Hematopoietic multipotent progenitor cell treated with erythropoietin and hydrocortisone succinate and interleukin-3 and kit ligand, for 6 days (in vitro differentiated cells): ENCODE measurements at regions not wholly inside any gene's neighbourhood (a gene's known extent, or its start where the extent isn't known, plus 50 kb on each side); places are given as distances from the start of the nearest gene placed in this dataset.

Source experiments
- DNase-seq: peaks from one replicate; pipeline ENCODE4 v3.0.0-alpha.2; 2015

GRCh38 chr21:41651406-41651805 lies 115.4 kb downstream of the RIPK4 start:
- DNase-seq, result no peak

DNA sequence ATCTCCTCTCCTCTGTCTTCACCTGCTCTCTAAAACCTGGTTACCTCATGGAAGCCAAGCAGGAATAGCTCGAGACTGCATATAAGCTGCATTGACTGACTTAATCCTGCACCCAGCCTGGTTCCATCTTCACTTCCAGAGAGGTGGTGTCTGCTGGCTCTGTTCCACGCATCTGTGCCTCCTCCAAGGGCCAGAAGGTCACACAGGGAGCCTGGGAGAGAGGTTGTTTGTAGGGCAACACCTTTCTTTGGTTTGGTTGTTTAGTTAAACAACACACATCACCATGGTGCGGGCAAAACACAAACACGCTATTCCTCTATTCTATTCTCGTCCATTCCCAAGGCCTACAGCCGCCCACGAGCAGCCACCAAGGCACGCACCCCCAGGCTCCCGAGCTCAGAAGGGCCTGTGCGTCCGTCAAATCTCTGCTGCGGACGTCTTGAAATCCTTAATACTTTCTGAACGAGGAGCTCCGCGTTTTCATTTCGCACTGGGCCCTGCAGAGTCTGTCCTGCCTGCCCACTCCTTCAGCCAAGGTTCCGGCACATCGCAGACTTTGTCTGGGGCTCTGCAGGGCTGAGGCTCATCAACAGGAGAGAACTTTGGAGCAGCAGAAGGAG lies 116.2 kb downstream of the RIPK4 start:
- no peak for DNase-seq

DNA sequence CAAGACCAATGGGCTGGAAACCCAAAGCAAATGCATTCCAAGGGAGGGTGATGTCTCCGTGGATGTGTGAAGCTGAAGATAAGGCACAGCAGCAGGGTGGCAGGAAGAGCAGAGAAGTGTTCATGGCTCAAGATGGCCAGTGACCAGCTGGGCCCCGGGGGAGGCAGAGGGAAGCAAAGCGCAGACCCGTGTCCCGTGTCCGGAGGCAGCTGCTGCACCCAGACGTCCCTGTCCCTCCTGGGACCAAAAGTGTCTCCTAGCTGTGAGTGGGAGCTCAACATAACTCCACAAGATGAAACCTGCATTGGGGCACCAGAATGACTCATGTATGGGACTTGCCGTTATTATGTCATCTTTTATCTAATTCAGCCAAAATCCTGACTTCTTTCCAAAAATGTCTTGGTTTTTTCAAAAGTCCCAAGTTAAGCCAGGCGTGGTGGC lies 118.2 kb downstream of the RIPK4 start:
- DNase-seq, result no peak

DNA sequence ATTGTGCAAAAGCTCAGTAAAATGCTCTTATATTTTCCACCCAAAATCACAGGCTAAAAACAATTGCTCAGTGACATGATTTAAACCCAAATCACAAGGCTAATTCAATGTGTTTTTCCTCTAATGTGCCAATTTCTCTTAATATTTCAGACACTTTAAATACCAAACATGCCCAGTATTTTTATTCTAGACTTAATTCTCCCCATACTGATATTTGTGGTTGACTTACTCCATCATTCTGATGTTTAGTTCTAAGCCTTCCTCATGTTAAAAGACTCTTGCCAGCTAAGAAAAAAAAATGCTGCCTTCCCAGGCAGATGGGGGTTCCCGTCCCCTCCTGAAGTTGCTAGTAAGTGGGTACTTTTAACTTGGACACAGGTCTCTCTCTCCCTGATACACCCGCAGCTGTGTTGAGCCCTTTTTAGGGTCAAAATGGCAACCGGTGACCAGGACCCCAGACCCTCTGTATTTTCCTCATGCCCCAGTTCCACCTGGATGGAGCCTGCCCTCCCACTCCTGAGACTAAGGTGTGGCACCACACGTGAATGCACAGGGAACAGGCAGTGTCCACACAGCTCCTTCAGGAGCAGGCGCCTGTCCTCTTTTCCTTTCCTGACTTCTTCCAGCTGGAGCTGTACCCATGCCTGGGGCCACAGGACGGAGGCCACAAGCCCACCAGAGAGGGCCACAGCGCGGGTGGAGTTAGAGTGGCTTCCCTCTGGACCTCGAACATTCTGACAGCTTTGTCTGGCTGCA lies 118.9 kb downstream of the RIPK4 start:
- no peak for DNase-seq

DNA sequence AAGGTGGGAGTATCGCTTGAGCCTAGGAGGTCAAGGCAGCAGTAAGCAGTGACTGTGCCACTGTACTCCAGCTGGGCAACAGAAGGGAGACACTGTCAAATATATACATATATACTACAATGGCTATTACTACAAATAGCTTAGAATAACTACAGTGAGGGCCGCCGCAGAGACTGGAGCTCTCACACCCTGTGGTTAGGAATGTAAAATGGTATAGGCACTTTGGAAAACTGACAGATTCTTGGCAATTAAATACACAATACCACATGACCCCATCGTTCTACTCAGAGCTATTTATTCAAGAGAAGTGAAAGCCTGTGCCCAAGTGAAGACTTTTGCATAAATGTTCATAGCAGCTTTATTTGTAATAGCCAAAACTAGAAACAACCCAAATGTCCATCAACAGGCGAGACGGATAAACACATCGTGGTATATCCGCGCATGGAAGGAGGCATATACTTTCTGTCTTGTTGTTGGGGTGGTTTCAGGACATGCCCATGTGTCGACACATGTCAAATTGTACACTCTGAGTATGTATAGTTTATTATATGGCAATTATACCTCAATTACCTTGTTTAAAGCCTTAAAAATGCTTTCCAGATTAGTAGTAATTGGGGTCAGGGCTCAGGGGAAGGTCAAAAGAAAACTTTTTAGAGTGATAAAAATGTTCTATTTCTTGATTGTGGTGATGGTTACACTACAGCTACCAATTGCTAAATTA lies 123.4 kb downstream of the RIPK4 start:
- no peak for DNase-seq

DNA sequence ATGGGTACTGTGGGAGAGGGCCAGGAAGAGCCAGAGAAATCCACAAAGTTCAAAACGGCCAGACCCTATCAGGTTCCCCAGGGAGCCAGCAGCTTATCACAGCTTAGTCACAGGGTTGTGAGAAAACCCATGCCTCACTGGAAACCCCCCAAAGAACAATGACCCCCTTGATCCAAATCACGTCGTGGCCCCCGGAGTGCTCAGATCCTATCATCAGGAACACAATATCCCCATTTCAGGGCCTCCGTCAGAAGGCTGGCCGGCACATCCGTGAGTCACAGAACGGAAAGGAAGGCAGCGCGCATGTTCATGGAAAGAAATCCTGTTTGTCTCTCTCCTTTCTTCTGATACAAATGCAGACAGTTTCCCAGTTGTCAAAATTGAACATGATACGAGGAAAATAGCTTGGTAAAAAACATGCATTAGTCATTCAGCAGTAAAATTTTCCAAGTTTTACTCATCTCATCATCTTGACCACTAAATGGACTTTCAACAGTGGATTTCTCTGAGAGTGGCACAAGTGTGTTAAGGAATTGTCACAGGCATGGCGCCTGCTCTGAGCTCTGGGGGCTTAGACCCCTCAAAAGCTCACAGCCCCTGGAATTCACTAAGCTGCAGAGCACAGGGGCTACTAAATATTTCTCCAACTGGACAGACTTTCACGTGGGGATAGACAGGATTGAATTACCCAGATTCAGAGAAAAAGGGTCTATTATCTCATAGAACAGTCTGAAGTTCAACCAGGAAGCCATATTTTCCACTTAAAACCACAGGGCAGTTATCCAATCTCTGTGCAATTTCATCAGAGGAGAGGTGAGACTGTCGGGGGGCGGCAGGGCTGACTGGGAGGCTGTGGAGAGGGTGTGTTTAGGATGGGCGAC lies 124.8 kb downstream of the RIPK4 start:
- DNase-seq, result no peak

DNA sequence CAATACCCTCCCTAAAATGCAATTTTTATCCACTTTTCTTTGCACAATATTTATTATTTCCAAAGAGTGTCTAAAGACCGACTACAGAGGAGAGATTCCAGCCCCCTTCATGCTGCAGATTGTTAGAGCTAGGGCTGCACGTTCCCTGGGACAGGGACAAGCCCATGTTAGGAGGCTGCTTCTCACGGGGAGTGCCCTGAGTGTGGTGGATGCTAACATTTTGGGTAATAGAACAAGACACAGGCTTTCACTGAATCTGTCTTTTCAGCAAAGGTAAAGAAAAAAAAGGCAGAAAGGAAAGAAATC lies 125.4 kb downstream of the RIPK4 start:
- no peak for DNase-seq

DNA sequence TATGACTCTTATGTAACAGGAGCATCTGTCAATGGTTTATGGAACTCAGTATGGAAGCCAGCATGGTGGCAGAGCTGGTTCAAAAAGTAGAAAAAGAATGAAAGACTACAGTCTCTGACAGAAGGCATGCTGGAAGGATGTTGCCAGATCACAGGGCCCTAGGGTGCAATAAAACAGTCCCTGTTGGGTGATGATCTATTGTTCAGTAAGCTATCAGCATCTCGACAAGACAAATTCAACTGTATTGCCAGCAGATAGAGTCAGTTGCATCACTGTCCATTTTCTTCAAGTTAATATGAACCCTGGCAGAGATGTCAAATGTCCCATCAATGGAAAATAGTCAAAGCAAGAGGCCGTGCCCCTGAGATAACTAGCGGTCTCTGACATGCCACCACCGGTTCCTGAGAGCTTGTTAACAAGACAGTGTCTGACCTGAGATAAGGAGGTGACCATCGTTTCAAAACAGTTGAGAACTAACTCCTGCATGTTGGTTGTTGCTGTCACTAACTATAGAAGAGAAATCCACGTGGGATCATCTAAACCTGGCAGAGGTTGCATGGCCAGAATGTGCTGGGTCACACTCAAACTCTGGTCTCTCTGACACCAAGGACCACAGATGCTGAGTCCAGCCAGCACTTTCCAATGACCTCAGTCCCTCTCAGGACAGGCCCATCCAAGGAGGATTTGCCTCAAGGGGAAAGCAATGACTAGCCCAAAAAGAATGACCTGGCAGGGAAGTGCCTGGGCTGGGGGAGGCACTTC lies 125.9 kb downstream of the RIPK4 start:
- no peak for DNase-seq

DNA sequence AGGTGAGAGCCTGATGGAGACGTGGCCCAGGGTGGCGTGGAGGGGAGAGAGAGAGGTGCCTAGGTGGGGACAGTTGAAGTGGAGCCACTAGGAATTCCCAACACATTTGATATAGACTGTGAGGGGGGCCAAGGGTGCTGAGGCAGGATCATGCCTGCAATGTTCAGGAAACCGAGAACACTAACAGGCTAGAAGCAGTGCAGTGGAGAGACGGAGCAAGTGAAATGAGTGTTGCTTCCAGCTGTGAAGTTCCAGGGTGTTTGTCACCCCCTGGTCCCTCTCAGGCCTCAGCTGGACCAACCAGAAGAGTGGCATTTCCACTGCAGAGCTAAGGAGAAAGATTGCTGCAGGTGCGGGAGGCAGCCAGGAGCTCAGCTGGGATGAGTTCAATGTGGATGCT lies 127.1 kb downstream of the RIPK4 start:
- no peak for DNase-seq

DNA sequence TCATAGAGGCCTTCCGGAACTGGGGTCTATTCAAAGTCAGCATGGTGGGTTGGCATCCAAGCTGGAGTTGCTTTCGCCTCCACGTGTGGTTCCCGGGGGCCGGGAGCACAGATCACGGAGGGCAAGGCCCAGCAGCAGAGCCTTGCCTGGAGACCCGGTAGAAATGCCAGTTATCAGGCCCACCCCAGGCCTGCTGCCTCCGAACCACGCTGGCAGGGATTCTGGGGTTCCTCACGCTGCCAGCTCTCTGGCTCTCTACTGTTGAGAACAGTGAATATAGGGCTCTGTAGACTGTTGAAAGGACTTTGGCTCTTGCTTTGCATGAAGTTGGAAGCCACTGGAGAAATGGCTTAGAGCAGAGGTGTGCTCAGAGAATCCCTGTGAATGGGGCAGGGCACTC lies 127.5 kb downstream of the RIPK4 start:
- DNase-seq, result no peak

DNA sequence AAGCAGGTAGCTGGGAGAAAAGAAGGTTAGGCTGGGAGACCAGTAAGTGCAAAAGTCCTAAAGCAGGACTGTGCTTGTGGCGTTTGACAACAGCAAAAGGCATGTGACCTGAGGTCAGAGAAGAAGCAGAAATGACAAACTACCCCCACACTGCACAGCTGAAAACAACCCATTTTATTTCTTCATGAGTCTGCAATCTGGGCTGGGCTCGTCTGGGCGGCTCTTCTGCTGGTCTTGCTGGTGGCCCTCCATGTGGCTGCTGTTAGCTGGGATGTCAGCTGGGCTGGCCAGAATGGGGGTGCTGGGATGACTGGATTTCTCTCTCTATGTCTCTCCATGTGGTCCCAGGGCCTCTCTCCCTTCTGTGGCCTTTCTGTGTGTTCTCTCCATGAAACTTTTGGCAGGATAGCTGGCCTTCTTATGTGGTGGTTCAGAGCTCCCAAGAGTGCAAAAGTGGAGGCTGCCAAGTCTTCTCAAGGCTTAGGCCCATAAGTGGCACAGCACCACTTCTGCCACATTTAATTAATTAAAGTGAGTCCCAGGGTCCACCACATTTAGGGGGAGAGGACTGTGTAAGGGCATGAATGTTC lies 128.6 kb downstream of the RIPK4 start:
- DNase-seq, result no peak

DNA sequence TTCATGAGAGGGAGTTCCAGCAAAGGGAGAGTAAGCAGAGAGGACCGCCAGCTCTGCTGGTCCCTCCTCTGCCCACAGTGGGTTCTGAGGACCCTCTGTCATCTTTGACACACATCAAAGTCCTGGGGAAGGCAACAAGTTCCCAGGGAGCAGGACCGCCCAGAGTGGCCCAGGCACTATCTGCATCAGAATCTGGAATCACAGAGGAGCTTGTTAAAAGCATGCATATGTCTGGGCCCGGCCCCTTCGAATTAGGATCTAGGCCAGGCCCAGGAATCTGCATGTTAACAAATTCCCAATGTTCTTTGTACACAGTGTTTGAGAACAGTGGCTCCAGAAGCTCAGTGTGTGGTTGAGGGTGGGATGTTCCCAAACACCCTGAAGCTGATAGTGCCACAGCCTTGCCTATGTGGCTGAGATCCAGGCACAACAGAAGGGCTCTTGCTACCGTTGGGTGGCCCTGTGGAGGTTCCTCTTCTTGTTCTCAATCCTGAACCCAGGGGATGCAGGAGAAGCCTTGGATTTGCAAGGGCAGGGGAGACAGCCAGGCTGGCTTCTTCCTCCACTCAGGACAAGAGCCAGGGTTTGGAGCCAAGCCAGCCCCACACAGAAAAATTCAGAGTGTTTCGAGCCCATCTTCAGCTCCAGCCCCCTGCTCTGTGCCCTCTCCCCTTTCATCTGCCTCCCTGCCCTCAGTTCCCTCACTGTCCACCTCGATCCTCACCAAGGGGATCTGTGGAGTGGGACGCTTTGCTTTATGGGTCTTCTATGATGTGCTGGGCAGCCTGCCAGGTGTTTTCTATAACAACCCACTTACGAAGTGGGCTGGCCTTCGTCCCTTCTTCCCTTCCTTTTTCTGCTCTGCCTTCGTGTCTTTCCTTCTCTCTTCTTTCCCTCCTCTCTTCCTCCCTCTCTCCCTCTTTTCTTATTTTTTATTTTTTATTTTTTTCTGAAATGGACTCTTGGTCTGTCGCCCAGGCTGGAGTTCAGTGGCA lies 129.0 kb upstream of the TMPRSS2 start:
- no peak for DNase-seq

GRCh38 chr21:41635874-41636273 lies 127.9 kb upstream of the TMPRSS2 start:
- no peak for DNase-seq

GRCh38 chr21:41634858-41635257 lies 126.9 kb upstream of the TMPRSS2 start:
- no peak for DNase-seq

DNA sequence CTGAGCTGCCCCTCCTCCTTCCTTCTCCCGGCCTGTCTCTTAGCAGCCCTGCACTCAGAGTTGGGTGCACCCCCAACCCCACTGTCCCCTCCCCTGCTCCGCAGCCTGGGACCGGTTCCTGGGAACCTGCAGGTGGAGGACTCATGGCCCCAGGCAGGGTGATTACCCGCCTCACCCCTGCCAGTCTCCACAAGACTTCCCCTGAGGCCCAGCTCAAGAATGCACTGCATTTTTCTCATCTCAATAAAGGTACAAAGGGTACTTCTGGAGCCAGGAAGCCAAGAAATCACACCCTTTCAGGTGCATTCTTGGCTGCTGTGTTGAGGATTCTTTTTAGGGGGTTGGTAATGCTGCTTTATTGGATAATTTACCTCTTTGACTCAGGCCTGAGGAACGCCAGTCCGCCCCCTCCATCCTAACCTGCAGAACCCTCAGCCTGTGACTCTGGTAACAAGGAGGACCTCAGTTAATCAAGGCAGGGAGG lies 126.3 kb upstream of the TMPRSS2 start:
- DNase-seq, result no peak

DNA sequence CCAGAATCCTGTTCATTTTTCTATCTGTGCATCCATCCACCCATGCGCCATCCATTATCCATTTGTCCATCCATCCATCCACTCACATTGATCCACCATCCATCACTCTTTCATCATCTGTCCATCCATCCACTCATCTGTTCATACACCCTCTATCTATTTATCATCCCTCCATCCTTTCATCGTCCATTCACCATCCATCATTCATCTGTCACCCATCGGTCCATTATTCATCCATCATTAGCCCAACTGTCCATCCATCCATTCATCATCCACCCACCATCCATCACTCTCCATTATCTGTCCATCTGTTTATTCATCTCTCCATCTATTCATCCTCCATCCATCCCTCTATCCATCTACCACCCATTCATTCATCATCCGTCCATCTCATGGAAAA lies 125.7 kb upstream of the TMPRSS2 start:
- no peak for DNase-seq

- no peak for DNase-seq
Measured at GRCh38 chr21:41632748-41633475, 125.0 kb upstream of the TMPRSS2 start.

GRCh38 chr21:41631564-41632461 lies 123.9 kb upstream of the TMPRSS2 start:
- DNase-seq, result no peak

DNA sequence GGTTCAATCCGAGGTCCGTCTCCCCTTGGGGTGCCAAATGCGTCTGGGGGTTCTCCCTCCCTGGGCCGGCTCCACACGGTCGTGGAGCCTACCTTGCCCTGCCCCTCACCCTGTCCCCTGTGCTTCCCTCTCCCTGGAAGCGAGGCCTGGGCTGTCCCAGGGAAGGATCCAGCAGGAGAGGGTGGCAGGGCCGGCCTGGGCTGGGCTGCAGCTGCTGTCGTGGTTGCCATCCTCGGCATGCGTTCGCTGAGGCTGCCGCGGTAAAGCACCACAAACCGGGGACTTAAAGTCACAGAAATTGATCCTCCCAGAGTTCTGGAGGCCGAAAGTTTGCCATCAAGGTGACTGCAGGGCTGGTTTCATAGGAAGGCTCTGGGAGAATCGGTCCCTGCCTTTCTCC lies 123.0 kb upstream of the TMPRSS2 start:
- DNase-seq, result no peak
